ENCODE measurements at regions not wholly inside any gene's neighbourhood (a gene's known extent, or its start where the extent isn't known, plus 50 kb on each side); places are given as distances from the start of the nearest gene placed in this dataset.

- no peak for DNase-seq (ENCODE audit: low read depth)
Observed at GRCh38 chr5:168198359-168198758, 93.1 kb upstream of the WWC1 start.

GRCh38 chr5:168202996-168203395 is 88.4 kb upstream of the WWC1 start:
- DNase-seq (ENCODE audit: low read depth), result no peak

DNA sequence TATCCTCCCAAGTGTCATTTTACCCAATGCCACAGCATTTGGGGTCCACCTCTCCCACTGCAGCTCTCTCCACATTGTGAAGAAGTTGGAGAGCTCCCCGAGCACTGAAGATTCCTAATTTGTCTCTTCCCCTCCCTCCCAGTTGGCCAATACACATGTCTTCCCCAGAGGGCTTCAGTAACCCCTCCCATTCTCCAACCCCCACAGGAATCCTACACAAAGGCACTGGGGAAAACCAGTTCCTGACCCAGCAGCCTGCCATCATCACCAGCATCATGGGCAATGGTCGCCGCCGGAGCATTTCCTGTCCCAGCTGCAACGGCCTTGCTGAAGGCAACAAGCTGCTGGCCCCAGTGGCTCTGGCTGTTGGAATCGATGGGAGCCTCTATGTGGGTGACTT is 87.3 kb upstream of the WWC1 start:
- no peak for DNase-seq (ENCODE audit: low read depth)

- no peak for DNase-seq (ENCODE audit: low read depth)
Observed at GRCh38 chr5:168207450-168208029, 83.9 kb upstream of the WWC1 start.

- DNase-seq (ENCODE audit: low read depth), result no peak
Observed at GRCh38 chr5:168209244-168209995, 82.0 kb upstream of the WWC1 start.

GRCh38 chr5:168209997-168210396 is 81.4 kb upstream of the WWC1 start:
- DNase-seq (ENCODE audit: low read depth), result no peak

- DNase-seq (ENCODE audit: low read depth), result no peak
Observed at GRCh38 chr5:168211245-168211644, 80.2 kb upstream of the WWC1 start.

DNA sequence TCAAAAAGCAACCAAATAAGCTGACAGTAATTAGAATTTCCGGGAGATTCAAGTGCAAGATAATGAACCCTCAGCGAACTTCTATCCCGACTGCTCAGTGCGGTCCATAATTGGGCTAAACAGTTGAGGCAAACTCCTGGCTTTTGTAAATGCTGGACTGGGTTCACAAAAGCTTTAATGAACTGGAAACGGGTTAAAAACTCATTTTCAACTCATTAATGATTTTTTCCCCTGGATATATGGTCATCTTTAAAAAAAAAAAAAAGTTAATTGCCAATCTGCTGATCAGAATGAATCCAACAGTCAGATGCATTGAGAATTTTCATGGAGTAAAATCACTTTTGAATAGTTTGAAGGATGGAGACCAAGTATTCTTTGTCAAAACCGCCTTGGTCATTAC is 79.5 kb upstream of the WWC1 start:
- no peak for DNase-seq (ENCODE audit: low read depth)

GRCh38 chr5:168214071-168214470 is 77.4 kb upstream of the WWC1 start:
- DNase-seq (ENCODE audit: low read depth), result no peak

GRCh38 chr5:168214886-168215285 is 76.6 kb upstream of the WWC1 start:
- no peak for DNase-seq (ENCODE audit: low read depth)

DNA sequence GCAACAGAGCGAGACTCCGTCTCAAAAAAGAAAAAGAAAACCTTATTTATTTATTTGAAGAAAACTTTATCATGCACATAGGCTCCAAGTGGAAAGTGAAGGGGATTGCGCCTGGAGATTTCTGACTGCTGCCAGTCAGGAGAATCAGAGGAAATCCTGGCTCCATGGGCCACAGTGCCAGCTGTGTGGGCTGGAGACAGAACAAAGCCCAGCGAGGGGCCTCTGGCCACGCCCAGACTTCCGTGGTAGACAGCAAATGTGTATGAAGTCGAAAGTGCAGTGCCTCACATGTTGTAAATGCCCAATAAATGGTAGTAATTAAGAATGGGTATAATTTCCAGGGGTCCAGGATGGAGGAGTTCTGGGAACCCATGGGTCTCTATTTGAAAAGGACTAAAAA is 75.8 kb upstream of the WWC1 start:
- DNase-seq (ENCODE audit: low read depth), result no peak

GRCh38 chr5:168216989-168217388 is 74.5 kb upstream of the WWC1 start:
- no peak for DNase-seq (ENCODE audit: low read depth)

- no peak for DNase-seq (ENCODE audit: low read depth)
Observed at GRCh38 chr5:168217497-168217896, 73.9 kb upstream of the WWC1 start.

- DNase-seq (ENCODE audit: low read depth), result no peak
Observed at GRCh38 chr5:168218746-168219145, 72.7 kb upstream of the WWC1 start.

DNA sequence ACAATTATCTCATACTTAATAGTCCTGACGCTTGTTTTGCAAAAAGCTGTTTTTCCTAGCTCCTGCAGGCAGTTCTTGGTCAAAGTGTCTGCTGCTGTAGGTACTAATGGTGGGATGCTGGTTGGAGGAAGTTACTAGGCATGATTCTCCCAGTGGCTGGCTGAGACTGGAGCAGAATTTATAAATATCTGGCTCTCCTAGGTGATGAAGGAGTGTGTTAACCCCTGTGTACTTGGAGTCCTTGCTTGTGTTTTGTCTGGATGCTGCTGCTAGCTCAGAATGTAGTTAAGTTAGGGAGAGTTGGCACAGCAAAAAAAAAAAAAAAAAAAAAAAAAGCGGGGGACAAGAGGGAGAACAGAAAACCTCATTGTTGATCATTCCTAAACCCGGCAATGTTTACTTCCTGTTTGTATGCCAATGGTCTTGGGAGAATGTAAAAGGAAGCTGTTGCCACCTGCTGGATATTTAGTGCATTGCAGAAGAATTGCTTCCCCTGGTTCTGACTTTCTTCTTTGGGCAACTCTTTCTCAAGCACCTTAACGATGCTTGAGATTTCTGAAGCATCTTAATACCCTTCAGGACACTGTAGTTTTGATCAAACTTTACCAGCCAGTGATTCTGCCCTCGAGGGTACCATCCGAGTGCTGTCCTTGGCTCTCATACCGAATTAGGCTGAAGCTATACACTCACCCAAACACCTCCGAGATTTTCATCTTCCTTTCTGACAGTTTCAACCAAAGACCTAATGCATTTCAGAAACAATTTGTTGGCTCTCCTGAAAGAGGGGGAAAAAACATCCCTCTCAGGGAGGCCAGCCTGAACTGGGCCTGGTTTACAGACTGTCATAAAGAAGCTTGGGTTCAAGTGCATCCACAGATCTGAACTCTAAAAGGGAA is 71.7 kb upstream of the WWC1 start:
- no peak for DNase-seq (ENCODE audit: low read depth)

GRCh38 chr5:168224085-168224484 is 67.4 kb upstream of the WWC1 start:
- DNase-seq (ENCODE audit: low read depth), result no peak

- DNase-seq (ENCODE audit: low read depth), result no peak
Observed at GRCh38 chr5:168226012-168226411, 65.4 kb upstream of the WWC1 start.

DNA sequence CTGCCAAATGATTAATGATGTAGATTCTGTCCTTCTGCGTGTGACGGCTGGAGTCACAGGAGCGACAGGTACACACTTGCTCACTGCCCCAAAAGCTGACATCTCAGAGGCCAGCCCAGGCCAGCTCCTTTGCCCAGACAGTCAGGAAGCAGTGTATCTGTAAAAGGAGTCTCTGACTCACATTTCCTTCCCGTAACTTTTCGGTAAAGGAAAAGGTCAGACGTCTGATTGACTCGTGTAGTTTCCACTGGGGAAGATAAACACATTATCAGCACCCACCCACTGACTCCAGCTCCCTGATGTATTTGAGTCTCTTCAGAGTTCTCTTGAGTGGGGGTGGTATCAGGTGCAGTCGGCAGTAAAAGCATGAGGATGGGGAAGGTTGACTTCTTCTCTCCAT is 64.4 kb upstream of the WWC1 start:
- DNase-seq (ENCODE audit: low read depth), result no peak

GRCh38 chr5:168227973-168228615 is 63.4 kb upstream of the WWC1 start:
- no peak for DNase-seq (ENCODE audit: low read depth)

GRCh38 chr5:168228668-168229067 is 62.8 kb upstream of the WWC1 start:
- no peak for DNase-seq (ENCODE audit: low read depth)

- no peak for DNase-seq (ENCODE audit: low read depth)
Observed at GRCh38 chr5:168234133-168234532, 57.3 kb upstream of the WWC1 start.

DNA sequence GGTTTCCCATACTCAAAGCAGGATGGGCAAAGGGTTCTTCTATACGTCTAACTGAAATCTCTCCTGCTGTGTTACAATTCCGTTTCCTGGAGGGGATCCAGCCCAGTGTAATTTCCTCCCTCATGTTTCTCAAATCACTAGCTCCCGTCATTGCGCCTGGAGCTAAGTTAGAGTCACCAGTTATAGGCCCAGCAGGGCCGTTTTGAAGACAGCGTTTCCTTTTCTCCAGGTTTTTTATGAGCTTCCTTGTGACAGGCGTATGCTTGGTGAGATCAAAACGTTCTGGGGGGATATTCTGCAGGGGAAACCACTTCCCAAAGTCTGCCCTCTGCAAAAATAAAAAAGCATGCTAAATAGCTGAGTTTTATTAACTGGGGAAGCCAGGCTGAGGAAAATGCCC is 53.0 kb upstream of the WWC1 start:
- DNase-seq (ENCODE audit: low read depth), result no peak

DNA sequence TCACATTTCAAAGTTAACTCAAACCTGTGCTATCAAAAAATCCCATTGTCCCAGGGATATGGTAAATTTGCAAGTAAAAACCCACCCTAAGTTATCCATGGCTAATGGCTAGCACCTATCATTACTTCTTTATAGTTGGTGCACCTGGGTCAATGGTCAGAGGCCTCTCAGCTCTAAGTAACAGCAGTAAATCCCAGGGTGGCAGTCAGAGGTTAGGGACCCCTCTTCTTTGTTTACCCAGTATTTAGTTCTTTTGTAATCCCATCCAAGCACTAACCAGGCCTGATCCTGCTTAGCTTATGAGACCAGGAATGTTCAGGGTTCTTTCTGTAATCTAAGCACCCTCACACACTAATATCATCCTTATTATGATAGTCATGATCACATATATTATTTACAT is 52.1 kb upstream of the WWC1 start:
- no peak for DNase-seq (ENCODE audit: low read depth)

All from stimulated activated CD8-positive, alpha-beta memory T cell treated with anti-CD3 and anti-CD28 coated beads, Interleukin-15, amount 100 ng/mL, for 1 hour (primary cell).